GM21381 (cell line): ENCODE measurements at regions not wholly inside any gene's neighbourhood (a gene's known extent, or its start where the extent isn't known, plus 50 kb on each side); places are given as distances from the start of the nearest gene placed in this dataset.
A peak's percentile ranks its signal among the peaks of the same experiment; 100 is the strongest.

Source experiments
- ATAC-seq: cut with Tn5 transposase; IDR thresholded peaks from one replicate; pipeline ENCODE4 v1.9.1; 2021; ENCODE audit warnings: mild to moderate bottlenecking, moderate library complexity; ENCODE audit not compliant: unreplicated experiment

- no peak for ATAC-seq
Measured at GRCh38 chr6:25035512-25036435, 100.0 kb upstream of the RIPOR2 start.

- no peak for ATAC-seq
Measured at GRCh38 chr6:25036461-25036860, 100.7 kb upstream of the RIPOR2 start.

- no peak for ATAC-seq
Measured at GRCh38 chr6:25038300-25038699, 102.5 kb upstream of the RIPOR2 start.

GRCh38 chr6:25038999-25039398, 103.2 kb upstream of the RIPOR2 start:
- ATAC-seq = no peak

- ATAC-seq = no peak
Measured at GRCh38 chr6:25041485-25042035, 105.8 kb upstream of the RIPOR2 start.

GRCh38 chr6:25042036-25042521, 106.3 kb upstream of the RIPOR2 start:
- ATAC-seq = peak; percentile 58

- peak; percentile 28 for ATAC-seq
Measured at GRCh38 chr6:25042536-25042935, 106.8 kb upstream of the RIPOR2 start.

- ATAC-seq = no peak
Measured at GRCh38 chr6:25042984-25043725, 107.4 kb upstream of the RIPOR2 start.

GRCh38 chr6:25043892-25044291, 108.1 kb upstream of the RIPOR2 start:
- no peak for ATAC-seq

- ATAC-seq = no peak
Measured at GRCh38 chr6:25046942-25047341, 111.2 kb upstream of the RIPOR2 start.

- ATAC-seq = no peak
Measured at GRCh38 chr6:25050356-25050755, 114.6 kb upstream of the RIPOR2 start.

- ATAC-seq = no peak
Measured at GRCh38 chr6:25051083-25051482, 115.3 kb upstream of the RIPOR2 start.

GRCh38 chr6:25052181-25052580, 116.4 kb upstream of the RIPOR2 start:
- ATAC-seq = no peak

- ATAC-seq = peak; percentile 68
Measured at GRCh38 chr6:25053875-25054371, 118.2 kb upstream of the RIPOR2 start.

GRCh38 chr6:25054469-25054868, 118.7 kb upstream of the RIPOR2 start:
- no peak for ATAC-seq

GRCh38 chr6:25056130-25056529, 120.4 kb upstream of the RIPOR2 start:
- ATAC-seq = peak; percentile 73

- no peak for ATAC-seq
Measured at GRCh38 chr6:25057111-25057905, 121.5 kb upstream of the RIPOR2 start.

GRCh38 chr6:25058441-25058840, 122.7 kb upstream of the RIPOR2 start:
- ATAC-seq = no peak

- no peak for ATAC-seq
Measured at GRCh38 chr6:25058941-25059340, 123.2 kb upstream of the RIPOR2 start.

- ATAC-seq = no peak
Measured at GRCh38 chr6:25060522-25060921, 124.8 kb upstream of the RIPOR2 start.
